ENCODE measurements at regions not wholly inside any gene's neighbourhood (a gene's known extent, or its start where the extent isn't known, plus 50 kb on each side); places are given as distances from the start of the nearest gene placed in this dataset.

DNA sequence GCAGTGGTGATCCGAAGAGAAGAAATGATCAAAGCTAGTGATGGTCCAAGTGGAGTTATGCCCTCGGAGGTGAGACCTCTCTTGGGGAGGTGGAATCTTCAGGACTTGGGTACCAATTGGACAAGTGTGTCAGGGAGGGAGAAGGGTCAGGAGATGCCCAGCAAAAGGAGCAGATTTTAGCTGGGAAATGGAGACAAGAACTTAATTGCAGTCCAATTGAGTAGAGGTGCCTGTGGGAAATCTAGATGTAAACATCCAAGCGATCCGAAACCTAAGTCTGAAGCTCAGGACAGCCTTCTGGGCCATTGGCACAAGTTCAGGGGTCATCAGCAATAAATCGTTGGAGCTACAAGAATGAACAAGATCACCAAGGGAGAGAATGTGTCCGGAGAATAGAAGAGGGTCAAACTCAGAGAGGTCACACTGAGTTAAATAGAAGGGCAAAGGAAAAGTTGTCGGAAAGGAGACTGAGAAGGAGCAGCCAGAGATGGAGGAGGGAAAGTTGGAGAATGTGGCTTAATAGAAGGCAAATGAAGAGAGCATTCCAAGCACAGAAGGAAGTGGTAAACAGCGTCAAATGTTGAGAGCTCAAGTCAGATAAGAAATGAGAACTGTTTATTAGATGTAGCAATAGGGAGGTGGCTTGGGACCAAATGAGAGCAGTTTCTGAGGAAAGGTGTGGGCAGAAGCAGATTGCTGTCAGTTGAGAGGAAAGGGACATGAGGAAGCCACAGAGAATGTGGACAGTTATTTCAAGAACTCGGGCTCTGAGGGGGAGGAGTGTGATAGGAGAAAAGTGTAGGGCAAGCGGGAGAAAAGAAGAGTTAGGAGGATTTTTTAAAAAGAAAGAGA lies 64.2 kb upstream of the FNDC3B start:
- Histone ChIP-seq H3K27me3 (ENCODE audit: control insufficient read depth in 1 of 2, insufficient read depth in 2 of 2, low read length in 1 of 2) (no peaks in the 10 kb centered on the region), H3K4me3 (ENCODE audit: low read length in 2 of 2) (no peak overlapping the region), H3K36me3 (ENCODE audit: control insufficient read depth in 1 of 2, insufficient read depth in 2 of 2, low read length in 1 of 2) (no peaks in the 10 kb centered on the region), H3K4me1 (ENCODE audit: control insufficient read depth in 1 of 2, insufficient read depth in 2 of 2, low read length in 2 of 2) (no peaks in the 10 kb centered on the region), H3K27ac (ENCODE audit: low read depth in 1 of 2, low read length in 2 of 2) (no peak overlapping the region), H3K9me3 (ENCODE audit: control insufficient read depth, low read length) (no peaks in the 10 kb centered on the region)
- ATAC-seq (ENCODE audit: low FRiP score) (peak; percentile 24), DNase-seq (no peak)
- intact Hi-C loops (cut with DNase I): no loop called here
- 81 to 83% methylated on average over 10 of the region's 10 CpGs for WGBS, 2 donors

DNA sequence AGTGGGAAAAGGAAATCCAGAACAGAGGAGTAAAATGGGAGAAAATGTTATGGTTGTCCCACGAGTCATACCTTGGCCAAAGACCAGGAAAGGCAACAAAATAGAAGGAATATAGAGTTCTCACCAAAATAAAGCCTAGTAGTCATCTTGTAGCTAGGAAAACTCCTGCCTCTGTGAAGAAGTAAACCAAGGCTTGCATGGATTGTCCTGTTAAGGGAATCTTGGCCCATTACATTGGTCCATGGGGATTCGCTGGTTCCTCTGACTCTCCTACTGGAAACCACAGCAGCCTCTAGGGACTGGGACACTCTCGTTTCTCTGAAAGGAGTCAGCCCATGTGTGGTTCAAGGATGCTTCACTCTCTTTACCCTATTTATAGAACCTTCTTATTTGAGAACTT lies 62.9 kb upstream of the FNDC3B start:
- DNase-seq: no peak
- H3K4me3 ChIP-seq (ENCODE audit: low read length in 2 of 2): no peak overlapping the region
- H3K27me3 ChIP-seq (ENCODE audit: control insufficient read depth in 1 of 2, insufficient read depth in 2 of 2, low read length in 1 of 2): no peaks in the 10 kb centered on the region
- H3K27ac ChIP-seq (ENCODE audit: low read depth in 1 of 2, low read length in 2 of 2): no peak overlapping the region
- WGBS, 2 donors: 29 to 38% methylated on average over 3 of the region's 3 CpGs
- no peaks in the 10 kb centered on the region for H3K9me3 ChIP-seq (ENCODE audit: control insufficient read depth, low read length)
- no peak for ATAC-seq (ENCODE audit: low FRiP score)
- H3K36me3 ChIP-seq (ENCODE audit: control insufficient read depth in 1 of 2, insufficient read depth in 2 of 2, low read length in 1 of 2): no peaks in the 10 kb centered on the region
- intact Hi-C loops (cut with DNase I): no loop called here
- no peaks in the 10 kb centered on the region for H3K4me1 ChIP-seq (ENCODE audit: control insufficient read depth in 1 of 2, insufficient read depth in 2 of 2, low read length in 2 of 2)

DNA sequence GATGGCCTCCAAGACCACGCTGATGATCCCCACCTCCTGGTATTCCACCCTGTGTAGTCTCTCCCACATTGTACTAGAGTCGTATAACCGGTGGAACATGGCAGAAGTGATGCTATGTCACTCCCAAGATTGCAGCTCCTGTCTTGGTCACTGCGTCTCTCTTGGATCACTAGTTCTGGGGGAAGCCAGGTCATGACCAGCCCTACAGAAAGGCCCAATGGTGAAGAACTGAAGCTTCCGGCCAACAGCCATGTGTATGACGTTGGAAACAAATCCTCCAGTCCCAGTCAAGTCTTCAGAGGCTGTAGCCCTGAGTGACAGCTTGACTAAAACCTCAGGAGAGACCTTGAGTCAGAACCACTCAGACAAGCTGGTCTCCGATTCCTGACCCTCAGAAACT lies 61.9 kb upstream of the FNDC3B start:
- Histone ChIP-seq H3K36me3 (ENCODE audit: control insufficient read depth in 1 of 2, insufficient read depth in 2 of 2, low read length in 1 of 2) (no peaks in the 10 kb centered on the region), H3K9me3 (ENCODE audit: control insufficient read depth, low read length) (no peaks in the 10 kb centered on the region), H3K4me1 (ENCODE audit: control insufficient read depth in 1 of 2, insufficient read depth in 2 of 2, low read length in 2 of 2) (no peaks in the 10 kb centered on the region), H3K27me3 (ENCODE audit: control insufficient read depth in 1 of 2, insufficient read depth in 2 of 2, low read length in 1 of 2) (no peaks in the 10 kb centered on the region), H3K27ac (ENCODE audit: low read depth in 1 of 2, low read length in 2 of 2) (no peak overlapping the region), H3K4me3 (ENCODE audit: low read length in 2 of 2) (no peak overlapping the region)
- DNase-seq: no peak
- 97% methylated on average over 7 of the region's 7 CpGs for WGBS, 2 donors
- no peak for ATAC-seq (ENCODE audit: low FRiP score)
- intact Hi-C loops (cut with DNase I): no loop called here

DNA sequence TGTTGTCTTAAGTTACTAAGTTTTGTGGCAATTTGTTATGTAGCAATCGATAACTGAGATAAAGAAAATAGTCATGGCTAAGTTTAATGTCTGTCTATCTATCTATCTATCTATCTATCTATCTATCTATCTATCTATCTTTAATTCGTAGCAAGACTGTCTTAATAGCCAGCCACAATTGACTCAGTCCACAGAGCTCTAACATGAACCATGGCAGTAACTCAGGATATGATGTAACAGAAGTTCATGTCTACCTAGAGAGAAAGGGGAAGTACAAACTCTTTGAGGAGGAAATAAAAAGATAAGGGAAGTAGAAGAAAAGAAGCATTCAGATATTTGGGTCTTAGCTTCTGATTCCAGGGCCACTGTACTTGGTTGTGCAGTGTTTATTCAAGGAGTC lies 61.5 kb upstream of the FNDC3B start:
- no peaks in the 10 kb centered on the region for H3K27me3 ChIP-seq (ENCODE audit: control insufficient read depth in 1 of 2, insufficient read depth in 2 of 2, low read length in 1 of 2)
- no peaks in the 10 kb centered on the region for H3K9me3 ChIP-seq (ENCODE audit: control insufficient read depth, low read length)
- DNase-seq (no peak), ATAC-seq (ENCODE audit: low FRiP score) (no peak)
- WGBS, 2 donors: 95 to 96% methylated on average over 2 of the region's 2 CpGs
- no peak overlapping the region for H3K27ac ChIP-seq (ENCODE audit: low read depth in 1 of 2, low read length in 2 of 2)
- intact Hi-C loops (cut with DNase I): no loop called here
- H3K4me3 ChIP-seq (ENCODE audit: low read length in 2 of 2): no peak overlapping the region
- no peaks in the 10 kb centered on the region for H3K4me1 ChIP-seq (ENCODE audit: control insufficient read depth in 1 of 2, insufficient read depth in 2 of 2, low read length in 2 of 2)
- no peaks in the 10 kb centered on the region for H3K36me3 ChIP-seq (ENCODE audit: control insufficient read depth in 1 of 2, insufficient read depth in 2 of 2, low read length in 1 of 2)

DNA sequence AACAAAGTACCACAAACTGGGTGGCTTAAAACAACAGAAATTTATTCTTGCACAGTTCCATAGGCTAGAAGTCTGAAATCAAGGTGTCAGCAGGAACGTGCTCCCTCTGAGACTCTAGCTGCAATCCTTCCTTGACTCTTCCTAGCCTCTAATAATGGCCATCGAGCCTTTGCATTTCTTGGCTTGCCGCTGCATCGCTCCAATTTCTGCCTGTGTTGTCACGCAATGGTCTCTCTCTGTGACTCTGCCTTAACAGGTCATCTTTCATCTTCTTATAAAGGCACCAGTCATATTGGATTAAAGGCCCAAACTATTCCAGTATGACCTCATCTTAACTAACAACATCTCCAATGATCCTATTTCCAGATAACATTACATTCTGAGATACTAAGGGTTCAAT lies 61.0 kb upstream of the FNDC3B start:
- intact Hi-C loops (cut with DNase I): no loop called here
- no peaks in the 10 kb centered on the region for H3K4me1 ChIP-seq (ENCODE audit: control insufficient read depth in 1 of 2, insufficient read depth in 2 of 2, low read length in 2 of 2)
- no peak overlapping the region for H3K27ac ChIP-seq (ENCODE audit: low read depth in 1 of 2, low read length in 2 of 2)
- no peak overlapping the region for H3K4me3 ChIP-seq (ENCODE audit: low read length in 2 of 2)
- no peak for DNase-seq
- ATAC-seq (ENCODE audit: low FRiP score): no peak
- no peaks in the 10 kb centered on the region for H3K27me3 ChIP-seq (ENCODE audit: control insufficient read depth in 1 of 2, insufficient read depth in 2 of 2, low read length in 1 of 2)
- no peaks in the 10 kb centered on the region for H3K9me3 ChIP-seq (ENCODE audit: control insufficient read depth, low read length)
- H3K36me3 ChIP-seq (ENCODE audit: control insufficient read depth in 1 of 2, insufficient read depth in 2 of 2, low read length in 1 of 2): no peaks in the 10 kb centered on the region
- 95 to 96% methylated on average over 5 of the region's 5 CpGs for WGBS, 2 donors

DNA sequence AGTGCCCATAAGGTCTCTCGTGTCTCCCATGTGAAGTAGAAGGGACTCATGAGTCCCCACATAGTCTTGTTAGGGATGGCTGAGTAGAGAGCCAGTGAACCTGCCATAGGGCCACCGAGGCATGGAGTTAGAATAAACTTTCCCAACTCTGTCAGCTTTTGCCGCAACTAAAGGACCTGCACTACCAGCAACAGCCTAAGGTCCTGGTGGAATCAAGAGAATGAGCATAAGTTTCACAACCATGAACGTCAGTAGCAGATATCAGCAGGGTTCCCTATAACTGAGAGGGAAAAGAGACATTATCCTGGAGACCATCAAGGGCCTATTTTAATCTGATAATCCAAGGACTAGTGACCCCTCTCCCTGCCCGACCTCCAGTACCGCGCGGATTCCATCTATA lies 60.3 kb upstream of the FNDC3B start:
- 89 to 95% methylated on average over 8 of the region's 8 CpGs for WGBS, 2 donors
- Histone ChIP-seq H3K9me3 (ENCODE audit: control insufficient read depth, low read length) (no peaks in the 10 kb centered on the region), H3K27ac (ENCODE audit: low read depth in 1 of 2, low read length in 2 of 2) (no peak overlapping the region), H3K4me3 (ENCODE audit: low read length in 2 of 2) (no peak overlapping the region), H3K36me3 (ENCODE audit: control insufficient read depth in 1 of 2, insufficient read depth in 2 of 2, low read length in 1 of 2) (no peaks in the 10 kb centered on the region), H3K4me1 (ENCODE audit: control insufficient read depth in 1 of 2, insufficient read depth in 2 of 2, low read length in 2 of 2) (no peaks in the 10 kb centered on the region), H3K27me3 (ENCODE audit: control insufficient read depth in 1 of 2, insufficient read depth in 2 of 2, low read length in 1 of 2) (no peaks in the 10 kb centered on the region)
- ATAC-seq (ENCODE audit: low FRiP score): no peak
- DNase-seq: no peak
- intact Hi-C loops (cut with DNase I): no loop called here

DNA sequence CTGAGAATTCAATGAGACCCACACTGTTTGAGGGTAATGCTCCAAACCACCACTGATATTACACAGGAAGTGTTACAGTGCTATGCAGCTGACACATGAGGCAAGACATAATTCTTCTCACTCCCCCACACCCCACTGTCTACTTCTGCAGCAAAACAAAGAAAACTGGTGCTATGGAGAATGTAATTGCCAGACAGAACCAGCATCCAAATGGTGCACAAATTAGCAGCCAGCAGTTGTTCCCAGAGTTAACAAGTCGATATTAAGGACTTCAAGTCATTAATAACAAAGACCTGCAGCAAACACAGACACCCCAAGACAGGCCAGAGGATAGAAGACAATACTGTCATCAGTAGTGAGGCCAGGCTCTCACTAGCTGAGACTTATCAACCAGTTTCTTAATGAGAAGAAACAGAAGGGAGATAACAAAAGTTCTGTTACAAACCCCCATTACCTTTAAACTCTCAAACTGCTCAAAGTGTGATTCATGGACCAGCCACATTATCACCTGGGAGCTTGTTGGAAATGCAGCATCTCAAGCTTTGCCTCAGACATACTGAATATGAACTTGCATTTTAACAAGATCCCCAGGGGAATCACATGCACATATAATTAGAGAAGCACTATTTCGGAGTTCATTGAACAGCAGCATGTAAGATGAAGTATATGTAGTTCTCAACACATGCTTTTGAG lies 58.7 kb upstream of the FNDC3B start:
- no peak overlapping the region for H3K4me3 ChIP-seq (ENCODE audit: low read length in 2 of 2)
- 70 to 79% methylated on average over 2 of the region's 2 CpGs for WGBS, 2 donors
- H3K9me3 ChIP-seq (ENCODE audit: control insufficient read depth, low read length): no peaks in the 10 kb centered on the region
- intact Hi-C loops (cut with DNase I): no loop called here
- H3K27me3 ChIP-seq (ENCODE audit: control insufficient read depth in 1 of 2, insufficient read depth in 2 of 2, low read length in 1 of 2): no peaks in the 10 kb centered on the region
- no peaks in the 10 kb centered on the region for H3K4me1 ChIP-seq (ENCODE audit: control insufficient read depth in 1 of 2, insufficient read depth in 2 of 2, low read length in 2 of 2)
- no peak for ATAC-seq (ENCODE audit: low FRiP score)
- H3K27ac ChIP-seq (ENCODE audit: low read depth in 1 of 2, low read length in 2 of 2): no peak overlapping the region
- no peak for DNase-seq
- no peaks in the 10 kb centered on the region for H3K36me3 ChIP-seq (ENCODE audit: control insufficient read depth in 1 of 2, insufficient read depth in 2 of 2, low read length in 1 of 2)

DNA sequence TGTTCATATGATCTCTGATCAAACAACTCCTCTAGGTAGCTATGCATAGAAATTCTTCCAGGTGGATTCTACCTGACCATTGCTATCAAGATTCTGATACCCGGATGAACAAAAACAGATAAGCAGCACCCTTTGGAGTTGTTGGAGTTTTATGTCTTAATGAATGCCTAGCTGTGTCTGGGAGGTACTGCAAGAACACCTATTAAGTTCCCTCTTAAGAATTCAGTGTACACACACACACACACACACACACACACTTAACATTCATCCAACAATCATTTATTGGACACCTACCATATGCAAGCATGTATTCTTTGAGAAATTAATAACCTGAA lies 58.1 kb upstream of the FNDC3B start:
- H3K27ac ChIP-seq (ENCODE audit: low read depth in 1 of 2, low read length in 2 of 2): no peak overlapping the region
- no peaks in the 10 kb centered on the region for H3K27me3 ChIP-seq (ENCODE audit: control insufficient read depth in 1 of 2, insufficient read depth in 2 of 2, low read length in 1 of 2)
- intact Hi-C loops (cut with DNase I): no loop called here
- no peak overlapping the region for H3K4me3 ChIP-seq (ENCODE audit: low read length in 2 of 2)
- no peaks in the 10 kb centered on the region for H3K36me3 ChIP-seq (ENCODE audit: control insufficient read depth in 1 of 2, insufficient read depth in 2 of 2, low read length in 1 of 2)
- ATAC-seq (ENCODE audit: low FRiP score) (no peak), DNase-seq (no peak)
- WGBS, 2 donors: 89 to 93% methylated on average over 1 of the region's 1 CpG
- no peaks in the 10 kb centered on the region for H3K4me1 ChIP-seq (ENCODE audit: control insufficient read depth in 1 of 2, insufficient read depth in 2 of 2, low read length in 2 of 2)
- no peaks in the 10 kb centered on the region for H3K9me3 ChIP-seq (ENCODE audit: control insufficient read depth, low read length)

DNA sequence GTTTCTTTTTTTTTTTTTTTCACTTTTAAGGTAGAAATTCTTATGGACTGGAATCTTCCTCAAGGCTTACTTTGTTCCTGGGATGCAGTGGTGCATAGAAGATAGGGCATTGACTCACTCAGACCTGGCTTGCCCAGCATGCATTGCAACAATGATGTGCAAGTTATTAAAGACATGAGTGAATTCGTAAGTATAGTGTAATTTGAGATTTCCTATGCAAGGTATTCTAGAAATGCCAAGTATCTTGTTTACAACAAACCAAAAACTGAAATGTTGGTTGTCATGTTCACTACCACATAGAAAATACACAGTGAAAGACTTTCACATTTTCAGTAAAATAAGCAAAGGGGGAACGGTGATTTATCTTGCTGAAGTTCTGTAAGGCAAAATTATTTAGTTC lies 56.5 kb upstream of the FNDC3B start:
- H3K4me1 ChIP-seq (ENCODE audit: control insufficient read depth in 1 of 2, insufficient read depth in 2 of 2, low read length in 2 of 2): no peaks in the 10 kb centered on the region
- H3K4me3 ChIP-seq (ENCODE audit: low read length in 2 of 2): no peak overlapping the region
- intact Hi-C loops (cut with DNase I): no loop called here
- no peaks in the 10 kb centered on the region for H3K27me3 ChIP-seq (ENCODE audit: control insufficient read depth in 1 of 2, insufficient read depth in 2 of 2, low read length in 1 of 2)
- 18% methylated on average over 2 of the region's 2 CpGs for WGBS, 2 donors
- no peak for DNase-seq
- no peak for ATAC-seq (ENCODE audit: low FRiP score)
- no peaks in the 10 kb centered on the region for H3K9me3 ChIP-seq (ENCODE audit: control insufficient read depth, low read length)
- no peaks in the 10 kb centered on the region for H3K36me3 ChIP-seq (ENCODE audit: control insufficient read depth in 1 of 2, insufficient read depth in 2 of 2, low read length in 1 of 2)
- H3K27ac ChIP-seq (ENCODE audit: low read depth in 1 of 2, low read length in 2 of 2): no peak overlapping the region
